Prostate gland (tissue), 2 donors: ENCODE measurements at regions not wholly inside any gene's neighbourhood (a gene's known extent, or its start where the extent isn't known, plus 50 kb on each side); places are given as distances from the start of the nearest gene placed in this dataset.
"Not testable (repeated sequence)": the region's sequence is repeated elsewhere in the genome, so short reads cannot be mapped to it uniquely, and the experiment has no call there.

Experiments used
- DNase-seq: peaks from one replicate; pipeline ENCODE4 v3.0.0-alpha.2; 2019; ENCODE audit warnings: low spot score
- H3K27ac ChIP-seq, 2 donors: fragments of 200-600 bp; sonication (generic); 2 replicates each; pipeline ENCODE4 v1.5.1; 2017 to 2019
- H3K27me3 ChIP-seq: fragments of 200-600 bp; sonication (generic); replicated peaks from 2 replicates; pipeline ENCODE4 v1.5.1; 2019; ENCODE audit not compliant: insufficient read depth
- H3K36me3 ChIP-seq, 2 donors: fragments of 200-600 bp; sonication (generic); 1 replicate in 1 of 2; 2 replicates in 1 of 2; pipeline versions ENCODE4 v1.5.1 to v1.8.1; 2017 to 2019
- H3K4me1 ChIP-seq: fragments of 200-600 bp; sonication (generic); replicated peaks from 2 replicates; pipeline ENCODE4 v1.5.1; 2019
- H3K4me3 ChIP-seq, 2 donors: fragments of 200-600 bp; sonication (generic); 2 replicates each; pipeline ENCODE4 v1.5.1; 2017 to 2019
- H3K9me3 ChIP-seq: fragments of 200-600 bp; sonication (generic); 2 replicates; pipeline ENCODE4 v1.5.1; 2017
- POLR2A ChIP-seq: fragments of 450-650 bp; IDR thresholded peaks from one replicate; pipeline ENCODE4 v1.6.1; 2016; ENCODE audit warnings: antibody characterized with exemption, mild to moderate bottlenecking
- POLR2AphosphoS5 ChIP-seq: sonication (generic); formaldehyde crosslinking; IDR thresholded peaks from one replicate; pipeline ENCODE4 v1.6.1; 2017; ENCODE audit warnings: antibody characterized with exemption
- WGBS: methylation state at CpG from one replicate; pipeline ENCODE4 v1.1.5; 2018; 5-methylcytosine and 5-hydroxymethylcytosine counted together
- intact Hi-C: fragments of 100-400 bp; cut with DNase I; formaldehyde crosslinking; loops from one replicate; pipeline ENCODE4 v1.14.2; 2022
- TF ChIP-seq, protein P1 (sequence below), 4 experiments: fragments of 200-600 bp in 2 of 4; fragments of 450-650 bp in 2 of 4; sonication (generic) in 2 of 4; IDR thresholded peaks; 1 replicate in 3 of 4; 2 replicates in 1 of 4; pipeline ENCODE4 v1.5.1; 2016 to 2019; ENCODE audit warnings: antibody characterized with exemption in 4 of 4, mild to moderate bottlenecking in 2 of 4, moderate library complexity in 2 of 4

GRCh38 chr21:28690196-28690595 is 302.5 kb downstream of the LTN1 start:
- WGBS, result 74% methylated on average over 1 of the region's 1 CpG
- Histone ChIP-seq H3K27me3 (no peaks in the 10 kb centered on the region), H3K36me3 (no peaks in the 10 kb centered on the region), H3K4me3 (no peak overlapping the region), H3K27ac (no peak overlapping the region), H3K4me1 (no peaks in the 10 kb centered on the region), H3K9me3 (no peaks in the 10 kb centered on the region)
- DNase-seq, result no peak
- intact Hi-C loops, result no loop called here
- TF ChIP-seq POLR2AphosphoS5 (no peak), POLR2A (no peak)
- TF ChIP-seq, protein P1, sequence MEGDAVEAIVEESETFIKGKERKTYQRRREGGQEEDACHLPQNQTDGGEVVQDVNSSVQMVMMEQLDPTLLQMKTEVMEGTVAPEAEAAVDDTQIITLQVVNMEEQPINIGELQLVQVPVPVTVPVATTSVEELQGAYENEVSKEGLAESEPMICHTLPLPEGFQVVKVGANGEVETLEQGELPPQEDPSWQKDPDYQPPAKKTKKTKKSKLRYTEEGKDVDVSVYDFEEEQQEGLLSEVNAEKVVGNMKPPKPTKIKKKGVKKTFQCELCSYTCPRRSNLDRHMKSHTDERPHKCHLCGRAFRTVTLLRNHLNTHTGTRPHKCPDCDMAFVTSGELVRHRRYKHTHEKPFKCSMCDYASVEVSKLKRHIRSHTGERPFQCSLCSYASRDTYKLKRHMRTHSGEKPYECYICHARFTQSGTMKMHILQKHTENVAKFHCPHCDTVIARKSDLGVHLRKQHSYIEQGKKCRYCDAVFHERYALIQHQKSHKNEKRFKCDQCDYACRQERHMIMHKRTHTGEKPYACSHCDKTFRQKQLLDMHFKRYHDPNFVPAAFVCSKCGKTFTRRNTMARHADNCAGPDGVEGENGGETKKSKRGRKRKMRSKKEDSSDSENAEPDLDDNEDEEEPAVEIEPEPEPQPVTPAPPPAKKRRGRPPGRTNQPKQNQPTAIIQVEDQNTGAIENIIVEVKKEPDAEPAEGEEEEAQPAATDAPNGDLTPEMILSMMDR (IDR thresholded peaks at IDR 0.05), result no peak

GRCh38 chr21:28688381-28688780 is 304.3 kb downstream of the LTN1 start:
- H3K4me3 ChIP-seq, result no peak overlapping the region
- H3K4me1 ChIP-seq, result no peaks in the 10 kb centered on the region
- no peaks in the 10 kb centered on the region for H3K27me3 ChIP-seq
- TF ChIP-seq, protein P1 (IDR thresholded peaks at IDR 0.05), result no peak
- no peak for TF ChIP-seq POLR2A
- TF ChIP-seq POLR2AphosphoS5, result no peak
- no peaks in the 10 kb centered on the region for H3K36me3 ChIP-seq
- no peaks in the 10 kb centered on the region for H3K9me3 ChIP-seq
- H3K27ac ChIP-seq, result no peak overlapping the region
- intact Hi-C loops, result no loop called here
- 93% methylated on average over 1 of the region's 1 CpG for whole genome bisulfite sequencing
- DNase-seq, result no peak

GRCh38 chr21:28687586-28687985 is 305.1 kb downstream of the LTN1 start:
- no peak for DNase-seq
- Histone ChIP-seq H3K9me3 (no peaks in the 10 kb centered on the region), H3K4me3 (no peak overlapping the region), H3K27me3 (no peaks in the 10 kb centered on the region), H3K36me3 (no peaks in the 10 kb centered on the region), H3K27ac (no peak overlapping the region), H3K4me1 (no peaks in the 10 kb centered on the region)
- WGBS, result 60% methylated on average over 1 of the region's 1 CpG
- intact Hi-C loops, result no loop called here
- TF ChIP-seq, protein P1 (IDR thresholded peaks at IDR 0.05), result no peak
- TF ChIP-seq POLR2AphosphoS5 (peak; percentile 5), POLR2A (no peak)

DNA sequence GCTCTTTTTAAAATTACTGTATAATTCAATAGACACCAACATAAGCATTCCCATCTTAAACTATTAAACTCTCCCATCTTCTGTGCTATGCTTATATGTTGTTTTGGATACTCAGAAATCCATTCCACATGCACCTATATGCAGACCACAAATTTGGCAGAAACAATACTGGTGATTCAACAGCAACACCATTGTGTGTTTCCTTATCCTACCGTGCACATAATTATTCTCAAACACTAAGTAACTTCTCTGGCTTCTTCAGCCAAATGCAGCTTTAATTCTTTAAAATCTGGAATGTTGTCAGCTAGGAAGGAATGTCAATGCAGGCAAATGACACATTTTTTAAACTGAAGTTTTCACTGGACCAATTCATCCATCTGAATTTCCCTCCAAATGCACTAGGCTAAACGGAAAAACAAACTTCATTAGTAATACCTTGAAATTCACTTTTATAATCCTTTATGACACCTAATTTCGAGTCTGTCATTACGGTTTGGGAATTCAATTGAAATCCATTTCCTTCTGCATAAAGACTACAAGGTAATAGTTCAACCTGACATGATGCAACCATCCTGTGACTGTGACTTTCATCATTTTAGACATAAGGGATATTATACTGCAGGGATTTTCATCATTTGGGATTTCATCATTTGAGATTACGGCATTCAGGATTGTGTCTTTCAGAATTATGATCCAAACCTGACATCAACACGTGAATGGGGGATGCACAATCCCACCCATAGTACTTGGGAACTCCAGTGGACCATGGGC is 308.5 kb downstream of the LTN1 start:
- no peaks in the 10 kb centered on the region for H3K4me1 ChIP-seq
- TF ChIP-seq, protein P1 (IDR thresholded peaks at IDR 0.05), result no peak
- TF ChIP-seq POLR2AphosphoS5 (no peak), POLR2A (no peak)
- DNase-seq, result no peak
- intact Hi-C loops, result no loop called here
- 82% methylated on average over 6 of the region's 6 CpGs for WGBS
- H3K27me3 ChIP-seq, result no peaks in the 10 kb centered on the region
- no peaks in the 10 kb centered on the region for H3K36me3 ChIP-seq
- no peaks in the 10 kb centered on the region for H3K9me3 ChIP-seq
- H3K4me3 ChIP-seq, result no peak overlapping the region
- H3K27ac ChIP-seq, result no peak overlapping the region

- intact Hi-C loops, DNase-seq, H3K36me3 ChIP-seq, H3K27me3 ChIP-seq, H3K9me3 ChIP-seq, H3K27ac ChIP-seq, H3K4me3 ChIP-seq, H3K4me1 ChIP-seq: not testable (repeated sequence)
- WGBS, result 98% methylated on average over 3 of the region's 3 CpGs
Measured at GRCh38 chr21:28682884-28683283, 309.8 kb downstream of the LTN1 start.

DNA sequence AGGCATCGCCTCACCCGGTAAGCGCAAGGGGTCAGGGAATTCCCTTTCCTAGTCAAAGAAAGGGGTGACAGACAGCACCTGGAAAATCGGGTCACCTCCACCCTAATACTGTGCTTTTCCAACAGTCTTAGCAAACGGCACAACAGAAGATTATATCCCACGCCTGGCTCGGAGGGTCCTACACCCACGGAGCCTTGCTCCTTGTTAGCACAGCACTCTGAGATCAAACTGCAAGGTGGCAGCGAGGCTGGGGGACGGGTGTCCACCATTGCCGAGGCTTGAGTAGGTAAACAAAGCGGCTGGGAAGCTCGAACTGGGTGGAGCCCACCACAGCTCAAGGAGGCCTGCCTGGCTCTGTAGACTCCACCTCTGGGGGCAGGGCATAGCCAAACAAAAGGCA is 315.6 kb downstream of the LTN1 start:
- H3K4me1 ChIP-seq, H3K36me3 ChIP-seq, H3K27ac ChIP-seq, H3K4me3 ChIP-seq, H3K9me3 ChIP-seq, DNase-seq, H3K27me3 ChIP-seq, intact Hi-C loops: not testable (repeated sequence)
- WGBS, result 90% methylated on average over 12 of the region's 13 CpGs
